Activated CD4-positive, alpha-beta T cell treated with anti-CD3 and anti-CD28 coated beads for 36 hours (primary cell): ENCODE measurements at regions not wholly inside any gene's neighbourhood (a gene's known extent, or its start where the extent isn't known, plus 50 kb on each side); places are given as distances from the start of the nearest gene placed in this dataset.

ENCODE experiments used
- ATAC-seq: fragments of 200-7000 bp; cut with Tn5 transposase; one replicate; pipeline ENCODE4 v1.10.0; 2021; ENCODE audit warnings: mild to moderate bottlenecking, moderate library complexity
- CTCF ChIA-PET: fragments of 350-600 bp; sonication (Branson Sonifier 250); formaldehyde crosslinking; loops from one replicate; lab custom pipeline; 2021; ENCODE audit warnings: antibody characterized with exemption; lab: Charles Lee
- POLR2A ChIA-PET: fragments of 350-600 bp; sonication (Branson Sonifier 250); formaldehyde crosslinking; loops from one replicate; lab custom pipeline; 2021; ENCODE audit warnings: antibody characterized with exemption, inconsistent platforms; lab: Charles Lee
- DNase-seq: peaks from one replicate; pipeline ENCODE4 v3.0.0-alpha.2; 2020
- H3K27ac Mint-ChIP-seq: one replicate; pipeline ENCODE4 v1.8.0; 2021; ENCODE audit warnings: mixed read lengths
- H3K27me3 Mint-ChIP-seq: one replicate; pipeline ENCODE4 v1.8.0; 2021; ENCODE audit warnings: mixed read lengths
- H3K36me3 Mint-ChIP-seq: one replicate; pipeline ENCODE4 v1.8.0; 2021; ENCODE audit warnings: low read depth, mixed read lengths
- H3K4me1 Mint-ChIP-seq: one replicate; pipeline ENCODE4 v1.8.0; 2021; ENCODE audit warnings: mixed read lengths
- H3K4me3 Mint-ChIP-seq: one replicate; pipeline ENCODE4 v1.8.0; 2021; ENCODE audit warnings: mild to moderate bottlenecking, moderate library complexity, mixed read lengths
- H3K9me3 Mint-ChIP-seq: one replicate; pipeline ENCODE4 v1.8.0; 2021; ENCODE audit warnings: low read depth, mixed read lengths
- intact Hi-C, 2 experiments: fragments of 100-400 bp; cut with DNase I in 1 of 2; cut with micrococcal nuclease in 1 of 2; formaldehyde crosslinking; loops; one replicate each; pipeline versions ENCODE4 v1.14.2 to v1.15.1; 2022 to 2024; cut with DNase I, micrococcal nuclease

DNA sequence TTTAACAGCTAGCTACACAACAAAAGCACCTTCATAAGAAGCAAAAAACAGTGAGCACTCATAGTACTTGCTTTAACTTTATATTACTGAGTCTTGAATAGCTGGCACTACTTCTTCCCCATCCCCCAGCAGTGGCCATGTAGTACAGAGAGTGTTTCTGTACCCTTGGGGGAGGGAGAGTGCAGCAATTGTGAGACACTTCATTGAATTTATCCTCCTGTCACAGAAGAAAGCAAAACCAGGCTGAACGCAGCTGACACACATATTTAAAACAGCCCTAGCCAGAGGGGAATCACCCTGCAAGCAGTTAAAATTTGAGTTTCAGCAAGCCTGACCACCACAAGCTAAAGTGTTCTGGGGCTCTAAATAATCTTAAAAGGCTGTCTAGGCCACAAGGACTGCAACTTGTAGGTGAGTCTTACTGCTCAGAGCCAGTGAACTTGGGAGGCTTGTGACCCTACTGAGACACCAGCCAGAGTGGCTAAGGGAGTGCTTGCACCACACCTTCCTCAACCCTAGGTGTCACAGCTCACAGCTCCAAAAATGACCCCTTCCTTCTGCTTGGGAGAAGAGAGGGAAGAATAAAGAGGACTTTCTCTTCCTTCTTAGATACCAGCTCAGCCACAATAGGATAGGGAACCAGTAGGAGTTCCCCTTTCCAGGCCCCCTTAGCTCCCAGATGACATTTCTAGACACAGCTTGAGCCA lies 97.7 kb upstream of the MEOX2 start:
- peaks cover 2% of the 10 kb centered on the region for H3K9me3 Mint-ChIP-seq
- DNase-seq (no peak), ATAC-seq (no peak)
- H3K27ac Mint-ChIP-seq = no peak overlapping the region
- no peaks in the 10 kb centered on the region for H3K4me1 Mint-ChIP-seq
- intact Hi-C loops = no loop called here
- no peak overlapping the region for H3K4me3 Mint-ChIP-seq
- H3K27me3 Mint-ChIP-seq = no peaks in the 10 kb centered on the region
- CTCF ChIA-PET = interaction anchor here (0.7 to 0.9 kb wide), 2 partner anchors 220 to 498 kb away, joined by 3 read pairs; no protein-coding TSS in a partner anchor
- POLR2A ChIA-PET = no interaction called here
- peaks cover 1% of the 10 kb centered on the region for H3K36me3 Mint-ChIP-seq

DNA sequence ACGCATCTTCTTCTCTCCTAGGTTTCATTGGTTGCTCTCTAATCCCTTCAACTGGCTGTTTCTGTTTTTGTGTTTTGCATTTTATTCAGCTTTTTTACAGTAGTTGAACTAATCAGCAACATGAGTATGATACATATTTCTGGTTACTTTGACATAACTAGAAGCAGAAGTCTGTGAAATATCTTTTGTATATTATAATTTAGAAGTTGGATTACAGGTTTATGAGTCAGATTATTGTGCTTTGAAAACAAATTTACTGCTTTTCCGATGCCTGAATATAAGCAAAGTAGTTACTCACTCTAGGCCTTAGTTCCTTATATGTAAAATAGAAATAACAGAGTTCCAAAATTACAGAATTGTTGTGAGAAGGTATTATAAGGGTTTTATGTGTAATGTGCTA lies 96.2 kb upstream of the MEOX2 start:
- H3K36me3 Mint-ChIP-seq = peaks cover 1% of the 10 kb centered on the region
- intact Hi-C loops = no loop called here
- ATAC-seq (no peak), DNase-seq (no peak)
- no peaks in the 10 kb centered on the region for H3K4me1 Mint-ChIP-seq
- CTCF ChIA-PET = no interaction called here
- H3K4me3 Mint-ChIP-seq = no peak overlapping the region
- no peaks in the 10 kb centered on the region for H3K27me3 Mint-ChIP-seq
- H3K9me3 Mint-ChIP-seq = peaks cover 2% of the 10 kb centered on the region
- no peak overlapping the region for H3K27ac Mint-ChIP-seq
- POLR2A ChIA-PET = no interaction called here

DNA sequence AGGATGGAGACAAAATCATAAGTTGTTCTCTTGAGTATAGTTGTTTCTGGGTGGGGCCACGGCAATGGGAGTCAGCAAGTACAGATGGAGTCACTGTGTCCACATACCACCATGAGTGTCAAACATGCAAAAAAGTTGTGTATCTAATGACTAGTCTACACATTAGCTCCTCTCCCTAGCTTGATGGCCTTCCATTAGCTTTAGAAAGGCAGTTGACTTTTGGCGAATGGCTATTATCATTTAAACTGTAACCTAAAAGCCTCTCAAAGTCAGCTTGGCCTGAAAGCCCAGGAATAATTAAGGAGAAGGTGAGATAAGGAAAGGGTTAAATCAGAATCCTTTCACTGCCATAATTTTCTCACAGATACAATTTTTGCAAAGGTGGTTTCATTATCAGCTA lies 95.5 kb upstream of the MEOX2 start:
- CTCF ChIA-PET = no interaction called here
- Mint-ChIP-seq H3K27me3 (no peaks in the 10 kb centered on the region), H3K9me3 (peaks cover 2% of the 10 kb centered on the region), H3K4me1 (no peaks in the 10 kb centered on the region), H3K36me3 (peaks cover 1% of the 10 kb centered on the region), H3K4me3 (no peak overlapping the region), H3K27ac (no peak overlapping the region)
- DNase-seq (no peak), ATAC-seq (no peak)
- intact Hi-C loops = no loop called here
- POLR2A ChIA-PET = no interaction called here

DNA sequence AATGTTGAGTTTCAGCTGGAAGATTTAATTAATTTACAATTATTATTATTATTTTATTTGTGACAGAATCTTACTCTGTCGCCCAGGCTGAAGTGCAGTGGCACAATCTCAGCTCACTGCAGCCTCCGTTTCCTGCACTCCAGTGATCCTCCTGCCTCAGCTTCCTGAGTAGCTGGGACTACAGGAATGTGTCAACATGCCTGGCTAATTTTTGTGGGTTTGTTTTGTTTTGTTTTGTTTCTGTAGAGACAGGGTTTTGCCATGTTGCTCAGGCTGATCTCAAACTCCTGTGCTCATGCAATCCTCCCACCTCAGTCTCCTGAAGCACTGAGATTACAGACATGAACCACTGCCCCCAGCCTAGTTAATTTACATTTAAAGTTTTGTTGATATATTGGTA lies 93.8 kb upstream of the MEOX2 start:
- Mint-ChIP-seq H3K27me3 (no peaks in the 10 kb centered on the region), H3K4me3 (no peak overlapping the region), H3K4me1 (no peaks in the 10 kb centered on the region), H3K27ac (no peak overlapping the region), H3K9me3 (no peaks in the 10 kb centered on the region), H3K36me3 (no peaks in the 10 kb centered on the region)
- ChIA-PET CTCF (no interaction called here), POLR2A (no interaction called here)
- intact Hi-C loops = no loop called here
- DNase-seq (no peak), ATAC-seq (no peak)

DNA sequence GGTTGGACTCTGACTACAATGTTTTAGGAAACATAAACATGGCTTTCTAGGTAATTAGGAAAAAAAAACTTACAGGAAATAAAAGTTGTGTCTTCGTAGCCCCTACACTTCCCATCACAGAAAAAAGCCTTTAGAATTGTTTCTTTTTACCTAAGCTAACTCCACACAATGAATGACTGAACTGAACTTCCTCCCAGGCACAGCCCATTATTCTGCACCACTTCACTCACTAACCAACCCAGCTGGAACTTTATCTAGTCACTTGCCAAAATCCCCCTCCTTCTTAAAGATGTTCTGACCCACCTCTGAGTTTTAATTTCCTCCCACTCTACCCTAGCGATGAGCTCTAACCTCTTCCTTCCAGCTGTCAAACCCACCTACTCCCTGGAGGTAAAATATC lies 91.7 kb upstream of the MEOX2 start:
- ATAC-seq (no peak), DNase-seq (no peak)
- Mint-ChIP-seq H3K27ac (no peak overlapping the region), H3K4me3 (no peak overlapping the region), H3K4me1 (no peaks in the 10 kb centered on the region), H3K36me3 (no peaks in the 10 kb centered on the region), H3K27me3 (no peaks in the 10 kb centered on the region), H3K9me3 (no peaks in the 10 kb centered on the region)
- POLR2A ChIA-PET = no interaction called here
- intact Hi-C loops = no loop called here
- CTCF ChIA-PET = interaction anchor here (1.2 kb wide), 1 partner anchor 11 kb away, joined by 4 read pairs; no protein-coding TSS in a partner anchor

DNA sequence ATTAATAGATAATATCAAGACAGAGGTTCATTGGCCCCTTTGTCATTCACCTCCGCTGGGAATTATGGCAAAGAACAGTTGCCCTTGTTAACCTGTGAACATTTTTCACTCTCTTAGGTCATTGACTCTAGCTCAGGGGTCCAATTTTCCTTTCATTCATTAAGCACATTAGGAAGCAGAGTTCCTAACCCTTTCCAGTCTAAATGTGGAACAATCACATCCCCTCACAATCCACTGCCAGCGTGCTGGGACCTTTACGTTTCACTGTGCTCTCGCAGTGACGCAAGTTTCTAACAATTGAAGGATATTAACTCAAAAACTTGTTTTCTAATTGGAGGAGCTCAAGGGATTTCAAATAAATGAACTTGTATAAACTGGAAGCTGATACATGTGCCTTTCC lies 79.3 kb upstream of the MEOX2 start:
- ChIA-PET CTCF (no interaction called here), POLR2A (no interaction called here)
- Mint-ChIP-seq H3K9me3 (peaks cover 5% of the 10 kb centered on the region), H3K4me1 (no peaks in the 10 kb centered on the region), H3K36me3 (no peaks in the 10 kb centered on the region), H3K27me3 (no peaks in the 10 kb centered on the region), H3K27ac (no peak overlapping the region), H3K4me3 (no peak overlapping the region)
- no peak for ATAC-seq
- intact Hi-C loops = no loop called here
- no peak for DNase-seq

DNA sequence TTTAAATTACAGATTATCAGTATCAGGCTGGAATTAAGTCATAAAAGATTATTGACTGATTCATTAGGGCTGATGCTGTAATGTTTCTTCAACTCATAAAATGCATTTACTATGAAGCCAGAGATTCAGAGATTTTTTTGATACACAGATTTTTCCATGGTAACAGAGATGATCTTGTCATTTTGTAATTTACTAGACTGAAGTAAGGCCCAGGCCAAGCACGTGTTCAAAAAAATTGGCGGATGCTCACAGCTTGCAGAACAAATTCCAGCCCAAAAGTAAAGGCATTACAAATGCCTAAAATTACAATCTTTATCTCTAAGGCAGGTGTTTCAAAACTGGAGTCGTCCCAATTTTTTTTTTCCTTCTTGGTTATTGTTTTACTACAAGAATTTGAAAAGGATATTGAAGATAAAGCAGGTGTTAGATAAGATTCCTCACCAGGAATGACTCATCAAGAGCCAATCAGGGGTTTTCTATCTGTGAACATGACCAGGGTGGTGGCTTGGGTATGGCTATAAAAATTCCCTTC lies 78.4 kb upstream of the MEOX2 start:
- DNase-seq (no peak), ATAC-seq (no peak)
- H3K27ac Mint-ChIP-seq = no peak overlapping the region
- no peaks in the 10 kb centered on the region for H3K4me1 Mint-ChIP-seq
- H3K27me3 Mint-ChIP-seq = no peaks in the 10 kb centered on the region
- no peak overlapping the region for H3K4me3 Mint-ChIP-seq
- H3K9me3 Mint-ChIP-seq = peaks cover 2% of the 10 kb centered on the region
- no peaks in the 10 kb centered on the region for H3K36me3 Mint-ChIP-seq
- intact Hi-C loops = no loop called here
- ChIA-PET POLR2A (no interaction called here), CTCF (no interaction called here)

DNA sequence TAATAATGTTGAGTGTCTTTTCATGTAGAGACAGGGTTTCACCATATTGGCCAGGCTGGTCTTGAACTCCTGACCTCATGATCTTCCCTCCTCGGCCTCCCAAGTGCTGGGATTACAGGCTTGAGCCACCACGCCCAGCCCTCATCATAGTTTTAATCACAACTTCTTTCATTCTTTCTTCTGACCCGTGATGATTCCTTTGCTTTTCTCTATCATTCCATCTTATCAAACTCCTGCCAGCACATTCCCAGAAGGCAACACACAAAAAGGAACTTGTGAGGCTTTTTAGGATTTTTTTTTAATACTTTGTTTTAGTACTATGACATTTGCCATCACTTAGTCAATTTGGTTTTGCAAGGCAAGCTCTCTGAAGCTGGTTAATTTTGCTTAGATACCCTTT lies 77.5 kb upstream of the MEOX2 start:
- no peak overlapping the region for H3K27ac Mint-ChIP-seq
- POLR2A ChIA-PET = no interaction called here
- CTCF ChIA-PET = no interaction called here

DNA sequence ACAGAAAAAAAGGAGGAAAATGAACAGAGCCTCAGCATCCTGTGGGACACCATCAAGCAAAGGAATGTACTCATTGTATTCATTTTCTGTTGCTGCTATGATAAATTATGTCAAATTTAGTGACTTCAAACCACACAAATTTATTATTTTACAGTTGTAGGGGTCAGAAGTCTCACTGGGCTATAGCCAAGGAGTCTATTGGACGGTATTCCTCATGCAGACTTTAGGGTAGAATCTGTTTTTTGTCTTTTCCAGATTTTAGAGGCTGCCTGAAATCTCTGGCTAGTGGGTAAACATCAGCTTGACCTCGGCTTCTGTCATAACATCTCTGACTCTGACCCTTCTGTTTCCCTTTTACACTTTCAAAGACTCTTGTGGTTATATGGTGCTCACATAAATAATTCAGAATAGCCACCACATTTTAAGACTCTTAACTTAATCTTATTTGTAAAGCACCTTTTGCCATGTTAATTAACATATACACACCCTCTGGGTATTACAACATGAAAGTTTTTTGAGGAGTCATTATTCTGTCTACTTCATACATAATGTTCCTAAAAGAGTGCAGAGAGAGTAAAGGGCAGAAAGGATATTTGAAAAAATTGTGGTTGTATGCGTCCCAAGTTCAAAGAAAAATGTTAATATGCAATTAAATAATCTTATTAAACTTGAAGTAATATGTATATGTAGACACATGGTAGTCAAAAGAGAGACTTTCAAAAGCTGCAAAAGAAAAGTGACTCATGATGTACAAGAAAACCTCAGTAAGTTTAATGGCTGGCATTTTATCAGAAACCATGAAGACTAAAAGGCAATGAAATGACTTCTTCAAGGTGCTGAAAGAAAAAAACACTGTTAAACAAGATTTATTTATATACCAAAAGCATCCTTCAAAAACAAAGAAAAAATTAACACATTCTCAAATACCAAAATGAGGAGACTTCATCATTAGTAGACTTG lies 70.8 kb upstream of the MEOX2 start:
- no peak overlapping the region for H3K27ac Mint-ChIP-seq
- ChIA-PET POLR2A (no interaction called here), CTCF (interaction anchor here (0.9 kb wide), 1 partner anchor 190 kb away, joined by 4 read pairs; no protein-coding TSS in a partner anchor)
- peaks cover 5% of the 10 kb centered on the region for H3K9me3 Mint-ChIP-seq
- ATAC-seq (no peak), DNase-seq (no peak)
- intact Hi-C loops = no loop called here
- H3K4me3 Mint-ChIP-seq = no peak overlapping the region
- no peaks in the 10 kb centered on the region for H3K36me3 Mint-ChIP-seq
- no peaks in the 10 kb centered on the region for H3K4me1 Mint-ChIP-seq
- H3K27me3 Mint-ChIP-seq = no peaks in the 10 kb centered on the region

More for the DNA sequence above, 77.5 kb upstream of the MEOX2 start:
- no peak for DNase-seq
- intact Hi-C loops = no loop called here
- ATAC-seq = no peak
- H3K4me3 Mint-ChIP-seq = no peak overlapping the region
- H3K9me3 Mint-ChIP-seq = peaks cover 2% of the 10 kb centered on the region
- H3K4me1 Mint-ChIP-seq = no peaks in the 10 kb centered on the region
- H3K36me3 Mint-ChIP-seq = no peaks in the 10 kb centered on the region
- no peaks in the 10 kb centered on the region for H3K27me3 Mint-ChIP-seq

DNA sequence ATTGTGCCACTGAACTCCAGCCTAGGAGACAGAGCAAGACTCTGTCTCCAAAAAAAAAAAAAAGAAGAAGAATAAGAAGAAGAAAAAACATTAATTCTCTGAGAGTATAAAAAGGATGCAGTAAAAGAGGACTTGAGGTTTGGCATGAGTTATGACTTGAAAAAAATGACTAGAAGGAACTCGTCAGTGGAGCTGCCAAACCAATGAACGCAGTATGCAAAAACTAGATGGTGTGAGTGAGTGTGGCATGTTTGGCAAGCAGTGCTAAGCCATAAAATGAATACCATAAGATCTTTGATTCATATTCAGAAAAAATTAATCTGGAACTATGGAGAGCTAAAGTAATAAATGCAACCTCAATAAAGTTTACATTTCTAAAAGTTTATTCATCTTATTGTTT lies 68.6 kb upstream of the MEOX2 start:
- Mint-ChIP-seq H3K36me3 (no peaks in the 10 kb centered on the region), H3K9me3 (peaks cover 3% of the 10 kb centered on the region), H3K27ac (no peak overlapping the region), H3K4me1 (no peaks in the 10 kb centered on the region), H3K27me3 (no peaks in the 10 kb centered on the region), H3K4me3 (no peak overlapping the region)
- intact Hi-C loops = no loop called here
- ATAC-seq (no peak), DNase-seq (no peak)
- POLR2A ChIA-PET = no interaction called here
- CTCF ChIA-PET = no interaction called here

DNA sequence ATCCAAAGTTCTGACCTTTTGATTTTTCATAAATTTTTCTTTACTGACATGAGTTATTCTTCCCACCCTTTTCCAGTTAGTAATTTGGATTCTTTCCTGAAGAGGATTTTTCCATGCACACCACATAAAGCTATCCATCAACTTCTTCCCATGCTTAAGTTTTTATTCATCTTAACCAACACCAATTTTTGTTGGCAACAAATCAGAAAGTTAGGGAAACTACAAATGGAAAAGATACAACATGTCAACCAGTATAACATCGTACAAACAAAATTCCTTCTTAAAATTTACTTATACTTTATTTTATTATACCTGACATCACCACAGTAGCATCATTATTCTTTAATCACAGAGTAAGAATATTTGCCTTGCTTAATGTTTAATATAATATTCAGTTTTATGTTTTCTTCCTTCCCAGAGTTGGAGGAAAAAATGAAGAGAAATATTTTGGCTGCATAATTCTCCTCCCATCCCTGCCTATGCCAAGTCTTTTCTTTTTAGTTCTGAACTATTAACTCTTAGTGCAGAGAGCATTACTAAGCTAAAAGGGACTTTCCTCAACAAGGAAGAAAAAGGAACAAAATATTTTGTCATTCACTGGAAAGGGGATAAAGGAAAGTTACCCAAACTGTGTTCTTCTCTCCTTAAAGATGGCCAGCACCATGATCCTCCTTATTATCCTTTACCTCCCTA lies 67.5 kb upstream of the MEOX2 start:
- POLR2A ChIA-PET = no interaction called here
- intact Hi-C loops = no loop called here
- Mint-ChIP-seq H3K4me3 (no peak overlapping the region), H3K36me3 (no peaks in the 10 kb centered on the region), H3K27me3 (no peaks in the 10 kb centered on the region), H3K4me1 (no peaks in the 10 kb centered on the region), H3K9me3 (peaks cover 3% of the 10 kb centered on the region), H3K27ac (no peak overlapping the region)
- ATAC-seq = no peak
- no peak for DNase-seq
- CTCF ChIA-PET = interaction anchor here (0.8 kb wide), 1 partner anchor 13 kb away, joined by 3 read pairs; no protein-coding TSS in a partner anchor
